HG03196 (cell line): ENCODE measurements at regions not wholly inside any gene's neighbourhood (a gene's known extent, or its start where the extent isn't known, plus 50 kb on each side); places are given as distances from the start of the nearest gene placed in this dataset.

Experiments used
- ATAC-seq: cut with Tn5 transposase; IDR thresholded peaks from one replicate; pipeline ENCODE4 v1.9.1; 2021; ENCODE audit not compliant: unreplicated experiment

GRCh38 chr15:94177112-94177511 lies 54.2 kb upstream of the MCTP2 start:
- no peak for ATAC-seq

GRCh38 chr15:94175420-94175819 lies 55.9 kb upstream of the MCTP2 start:
- no peak for ATAC-seq

- ATAC-seq, result peak; percentile 91
Measured at GRCh38 chr15:94174399-94174802, 57.0 kb upstream of the MCTP2 start.

- no peak for ATAC-seq
Measured at GRCh38 chr15:94168250-94168649, 63.1 kb upstream of the MCTP2 start.

GRCh38 chr15:94164971-94165370 lies 66.4 kb upstream of the MCTP2 start:
- no peak for ATAC-seq

- no peak for ATAC-seq
Measured at GRCh38 chr15:94164202-94164807, 67.1 kb upstream of the MCTP2 start.

GRCh38 chr15:94162939-94163338 lies 68.4 kb upstream of the MCTP2 start:
- ATAC-seq, result no peak

GRCh38 chr15:94154255-94154654 lies 77.1 kb upstream of the MCTP2 start:
- ATAC-seq, result no peak

GRCh38 chr15:94145046-94145445 lies 86.3 kb upstream of the MCTP2 start:
- ATAC-seq, result no peak

- ATAC-seq, result no peak
Measured at GRCh38 chr15:94141802-94142201, 89.6 kb upstream of the MCTP2 start.

- no peak for ATAC-seq
Measured at GRCh38 chr15:94135486-94136147, 95.7 kb upstream of the MCTP2 start.

GRCh38 chr15:94131875-94132274 lies 99.5 kb upstream of the MCTP2 start:
- no peak for ATAC-seq

- no peak for ATAC-seq
Measured at GRCh38 chr15:94130504-94130903, 100.9 kb upstream of the MCTP2 start.

- ATAC-seq, result no peak
Measured at GRCh38 chr15:94127006-94127405, 104.4 kb upstream of the MCTP2 start.

- ATAC-seq, result no peak
Measured at GRCh38 chr15:94125698-94126097, 105.7 kb upstream of the MCTP2 start.

- ATAC-seq, result no peak
Measured at GRCh38 chr15:94125156-94125555, 106.2 kb upstream of the MCTP2 start.

GRCh38 chr15:94122516-94122915 lies 108.8 kb upstream of the MCTP2 start:
- no peak for ATAC-seq

GRCh38 chr15:94119923-94120775 lies 111.2 kb upstream of the MCTP2 start:
- peak; percentile 99 for ATAC-seq

- ATAC-seq, result no peak
Measured at GRCh38 chr15:94119298-94119811, 112.0 kb upstream of the MCTP2 start.

GRCh38 chr15:94110476-94111130 lies 120.8 kb upstream of the MCTP2 start:
- ATAC-seq, result no peak

GRCh38 chr15:94107652-94108051 lies 123.7 kb upstream of the MCTP2 start:
- no peak for ATAC-seq
